ENCODE measurements at regions not wholly inside any gene's neighbourhood (a gene's known extent, or its start where the extent isn't known, plus 50 kb on each side); places are given as distances from the start of the nearest gene placed in this dataset.
"Not testable (repeated sequence)": the region's sequence is repeated elsewhere in the genome, so short reads cannot be mapped to it uniquely, and the experiment has no call there.

- no peak for DNase-seq (ENCODE audit: low spot score)
These were observed 532.7 kb downstream of the NLGN4X start for GRCh38 chrX:5695971-5696370.

GRCh38 chrX:5683996-5684395 is 544.7 kb downstream of the NLGN4X start:
- DNase-seq (ENCODE audit: low spot score), result no peak

- DNase-seq (ENCODE audit: low spot score), result peak; percentile 54
These were observed 547.5 kb downstream of the NLGN4X start for GRCh38 chrX:5681159-5681558.

GRCh38 chrX:5674036-5674435 is 554.6 kb downstream of the NLGN4X start:
- DNase-seq (ENCODE audit: low spot score), result no peak

GRCh38 chrX:5672099-5672498 is 556.6 kb downstream of the NLGN4X start:
- no peak for DNase-seq (ENCODE audit: low spot score)

GRCh38 chrX:5666689-5667088 is 562.0 kb downstream of the NLGN4X start:
- not testable (repeated sequence) for DNase-seq (ENCODE audit: low spot score)

GRCh38 chrX:5656544-5656943 is 572.1 kb downstream of the NLGN4X start:
- DNase-seq (ENCODE audit: low spot score), result no peak

- no peak for DNase-seq (ENCODE audit: low spot score)
These were observed 577.8 kb downstream of the NLGN4X start for GRCh38 chrX:5650904-5651303.

- no peak for DNase-seq (ENCODE audit: low spot score)
These were observed 579.6 kb downstream of the NLGN4X start for GRCh38 chrX:5648941-5649568.

- no peak for DNase-seq (ENCODE audit: low spot score)
These were observed 581.8 kb downstream of the NLGN4X start for GRCh38 chrX:5646818-5647217.

GRCh38 chrX:5644776-5645175 is 583.9 kb downstream of the NLGN4X start:
- no peak for DNase-seq (ENCODE audit: low spot score)

- DNase-seq (ENCODE audit: low spot score), result no peak
These were observed 588.6 kb downstream of the NLGN4X start for GRCh38 chrX:5640071-5640470.

- no peak for DNase-seq (ENCODE audit: low spot score)
These were observed 590.1 kb downstream of the NLGN4X start for GRCh38 chrX:5638572-5638971.

- DNase-seq (ENCODE audit: low spot score), result no peak
These were observed 595.8 kb downstream of the NLGN4X start for GRCh38 chrX:5632887-5633286.

GRCh38 chrX:5632061-5632614 is 596.5 kb downstream of the NLGN4X start:
- peak; percentile 6 for DNase-seq (ENCODE audit: low spot score)

GRCh38 chrX:5617666-5618065 is 611.0 kb downstream of the NLGN4X start:
- DNase-seq (ENCODE audit: low spot score), result no peak

- DNase-seq (ENCODE audit: low spot score), result no peak
These were observed 633.1 kb downstream of the NLGN4X start for GRCh38 chrX:5595570-5595969.

GRCh38 chrX:5586726-5587125 is 641.9 kb downstream of the NLGN4X start:
- no peak for DNase-seq (ENCODE audit: low spot score)

- DNase-seq (ENCODE audit: low spot score), result no peak
These were observed 653.3 kb downstream of the NLGN4X start for GRCh38 chrX:5575407-5575806.

- no peak for DNase-seq (ENCODE audit: low spot score)
These were observed 659.7 kb downstream of the NLGN4X start for GRCh38 chrX:5568934-5569333.

GRCh38 chrX:5559386-5559785 is 669.3 kb downstream of the NLGN4X start:
- DNase-seq (ENCODE audit: low spot score), result no peak

GRCh38 chrX:5549512-5549911 is 679.2 kb downstream of the NLGN4X start:
- no peak for DNase-seq (ENCODE audit: low spot score)

GRCh38 chrX:5537098-5537497 is 691.6 kb downstream of the NLGN4X start:
- no peak for DNase-seq (ENCODE audit: low spot score)

GRCh38 chrX:5536261-5536660 is 692.4 kb downstream of the NLGN4X start:
- DNase-seq (ENCODE audit: low spot score), result no peak
